ENCODE measurements at regions not wholly inside any gene's neighbourhood (a gene's known extent, or its start where the extent isn't known, plus 50 kb on each side); places are given as distances from the start of the nearest gene placed in this dataset.

DNA sequence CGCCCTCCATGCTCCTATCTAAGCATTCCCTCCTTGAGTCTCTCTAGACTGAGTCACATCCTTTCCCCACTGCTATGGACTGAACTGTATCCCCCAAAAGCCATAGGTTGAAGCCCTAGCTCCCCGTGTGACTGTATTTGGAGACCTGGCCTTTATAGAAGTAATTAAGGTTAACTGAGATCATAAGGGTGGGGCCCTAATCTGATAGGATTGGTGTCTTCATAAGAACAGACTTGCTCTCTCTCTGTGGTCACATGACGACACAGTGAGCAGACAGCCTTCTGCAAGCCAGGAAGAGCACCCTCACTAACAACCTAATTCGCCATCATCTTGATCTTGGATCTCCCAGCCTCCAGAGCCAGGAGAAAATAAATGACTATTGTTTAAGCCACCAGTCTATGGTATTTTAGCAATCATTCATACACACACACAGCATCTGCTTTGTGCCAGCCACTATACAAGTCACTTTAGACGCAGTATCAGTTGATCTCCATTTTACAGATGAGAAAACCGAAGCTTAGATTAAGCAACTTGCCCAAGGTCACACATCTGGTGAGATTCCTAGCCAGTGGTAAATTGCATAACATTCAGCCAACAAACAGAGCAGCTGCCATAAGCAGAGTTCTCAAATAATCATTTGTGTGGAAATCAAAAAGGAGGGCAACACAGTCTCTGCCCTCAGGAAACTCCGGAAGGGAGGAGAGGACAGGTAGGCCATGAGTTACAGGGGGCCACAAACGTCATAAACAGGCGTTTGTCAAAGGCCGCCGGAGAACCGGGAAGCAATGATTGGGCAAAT is 66.3 kb upstream of the HES1 start:
- DNase-seq (ENCODE audit: low read depth): no peak

DNA sequence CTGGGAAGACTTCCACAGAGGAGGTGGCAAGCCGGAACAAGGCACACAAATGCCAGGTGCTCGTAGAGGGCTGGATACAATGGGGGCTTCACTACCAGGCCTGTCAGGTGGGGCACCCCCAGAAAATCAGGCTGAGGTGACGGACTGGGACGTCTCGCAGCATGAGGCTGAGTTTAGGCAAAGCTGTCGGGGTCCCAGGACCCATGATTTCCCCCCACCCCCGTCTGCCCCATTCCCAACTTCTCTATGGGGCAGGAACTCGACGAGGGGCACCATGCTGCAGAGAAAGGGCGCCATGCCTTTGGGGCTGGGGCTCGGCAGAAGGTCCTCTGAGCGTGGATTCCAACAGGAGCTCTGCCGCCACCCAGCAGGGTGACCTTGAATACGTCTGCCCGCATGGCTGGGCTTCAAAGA is 65.7 kb upstream of the HES1 start:
- DNase-seq (ENCODE audit: low read depth): no peak

GRCh38 chr3:194070634-194071409 is 65.1 kb upstream of the HES1 start:
- DNase-seq (ENCODE audit: low read depth): peak; percentile 63

- DNase-seq (ENCODE audit: low read depth): no peak
These were observed 63.9 kb upstream of the HES1 start for GRCh38 chr3:194072097-194072428.

GRCh38 chr3:194072691-194073279 is 63.2 kb upstream of the HES1 start:
- DNase-seq (ENCODE audit: low read depth): no peak

GRCh38 chr3:194073926-194074325 is 62.0 kb upstream of the HES1 start:
- DNase-seq (ENCODE audit: low read depth): no peak

DNA sequence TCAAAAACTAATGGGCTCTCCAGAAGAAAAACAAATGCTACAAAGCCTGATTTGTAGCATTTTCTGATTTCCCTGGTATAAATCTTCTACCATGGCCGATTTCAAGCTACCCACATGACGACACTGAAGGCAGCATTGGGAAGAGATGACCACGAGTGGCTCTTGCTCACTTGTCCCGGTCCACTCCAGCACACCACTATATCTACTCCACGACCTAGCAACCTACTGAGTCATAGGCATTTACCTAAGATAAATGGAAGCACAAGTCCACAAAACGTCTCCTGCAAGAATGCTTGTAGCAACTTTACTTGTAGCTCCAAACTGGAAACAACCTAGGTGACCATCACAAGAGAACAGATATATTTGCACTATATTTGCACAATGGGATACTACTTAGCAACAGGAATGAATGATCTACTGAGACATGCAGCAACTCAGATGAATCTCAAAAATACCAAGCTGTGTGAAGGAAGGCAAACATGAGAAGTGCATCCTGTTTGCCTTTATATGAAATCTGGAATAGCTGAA is 60.8 kb upstream of the HES1 start:
- DNase-seq (ENCODE audit: low read depth): no peak

DNA sequence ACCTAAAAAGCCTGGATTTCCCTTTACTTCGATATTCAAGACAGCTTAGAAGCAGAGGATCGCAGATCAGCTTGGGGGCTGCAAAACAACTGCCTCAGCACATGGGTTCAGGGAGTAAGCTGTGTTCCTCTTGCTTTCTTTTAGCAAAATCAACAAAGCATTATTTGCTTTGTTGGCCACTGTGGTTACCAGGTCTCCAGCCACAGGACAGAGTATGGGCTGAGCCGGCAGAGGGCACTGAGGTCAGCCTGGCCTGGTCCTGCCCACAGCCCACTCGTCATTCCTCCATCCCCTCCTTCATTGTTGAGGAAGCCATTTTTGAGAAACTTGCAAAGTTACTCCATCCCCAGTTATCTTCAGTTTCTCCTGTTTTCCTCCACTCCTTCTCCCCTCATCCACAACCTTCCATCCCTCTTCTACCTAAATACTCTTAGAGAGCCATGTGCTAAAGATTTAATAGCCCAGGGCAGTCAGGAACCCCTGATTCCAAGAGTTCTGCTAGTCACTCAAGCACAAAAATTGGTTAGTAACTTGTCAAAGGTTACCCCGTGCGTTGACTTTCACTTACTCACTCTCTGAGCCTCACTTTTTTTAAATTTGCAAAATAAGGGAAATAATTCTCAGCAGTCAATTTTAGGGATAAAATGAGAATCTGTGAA is 60.0 kb upstream of the HES1 start:
- DNase-seq (ENCODE audit: low read depth): no peak

DNA sequence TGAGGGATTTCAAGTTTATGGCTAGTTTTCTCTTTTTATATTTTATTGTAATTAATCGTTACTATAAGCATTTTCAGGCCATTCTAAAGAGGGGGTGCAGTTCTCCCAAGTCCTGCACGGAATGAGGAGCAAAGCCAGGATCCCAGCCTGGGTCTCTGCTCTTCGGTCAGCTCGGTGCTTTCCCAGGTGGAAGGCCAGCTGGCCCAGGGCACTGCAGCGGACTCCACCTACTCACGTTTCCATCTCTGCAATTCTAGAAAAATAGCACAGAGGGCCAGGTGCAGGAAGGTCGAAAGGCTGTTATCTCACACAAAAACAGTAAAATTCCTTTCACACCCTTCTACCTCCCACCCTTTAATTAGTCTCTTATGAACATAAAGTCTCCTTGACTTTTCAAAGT is 59.5 kb upstream of the HES1 start:
- DNase-seq (ENCODE audit: low read depth): no peak

DNA sequence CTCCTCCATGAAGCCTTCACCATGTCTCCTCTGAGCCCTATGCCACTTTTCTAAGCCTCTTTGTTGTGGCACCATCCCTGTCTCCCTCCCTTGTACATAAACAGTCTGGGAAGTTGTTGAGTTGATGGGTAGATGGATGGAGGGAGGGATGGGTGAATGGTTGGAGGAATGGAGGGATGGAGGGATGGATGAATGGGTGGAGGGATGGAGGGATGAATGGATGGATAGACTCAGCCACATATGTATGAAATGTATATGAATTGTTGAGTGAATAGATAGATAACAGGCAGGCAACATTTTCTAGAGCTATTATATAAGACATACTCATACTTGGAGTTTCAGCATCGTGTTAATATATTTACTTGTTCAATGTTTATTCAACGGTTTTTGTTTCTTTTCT is 58.3 kb upstream of the HES1 start:
- no peak for DNase-seq (ENCODE audit: low read depth)

- no peak for DNase-seq (ENCODE audit: low read depth)
These were observed 57.7 kb upstream of the HES1 start for GRCh38 chr3:194078045-194078821.

GRCh38 chr3:194079702-194080172 is 56.2 kb upstream of the HES1 start:
- no peak for DNase-seq (ENCODE audit: low read depth)

DNA sequence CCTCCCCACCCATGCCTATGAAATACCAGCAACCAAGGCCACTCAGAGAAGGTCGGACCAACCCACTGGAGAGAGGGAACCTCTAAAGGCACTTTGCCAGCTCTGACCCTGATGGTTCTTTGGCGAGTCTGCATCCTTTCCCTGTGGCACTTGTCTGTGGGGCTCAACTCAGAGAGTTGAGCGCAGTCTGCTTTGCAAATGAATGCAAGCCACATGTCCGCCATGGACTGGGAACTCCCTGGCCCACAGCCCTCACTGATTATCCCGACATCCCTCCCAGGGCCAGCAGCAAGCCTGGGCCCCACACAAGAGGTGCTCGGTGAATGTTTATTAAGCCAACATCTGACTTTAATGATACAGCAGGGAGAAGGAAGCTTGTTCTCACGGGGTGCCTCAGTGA is 55.5 kb upstream of the HES1 start:
- DNase-seq (ENCODE audit: low read depth): no peak

DNA sequence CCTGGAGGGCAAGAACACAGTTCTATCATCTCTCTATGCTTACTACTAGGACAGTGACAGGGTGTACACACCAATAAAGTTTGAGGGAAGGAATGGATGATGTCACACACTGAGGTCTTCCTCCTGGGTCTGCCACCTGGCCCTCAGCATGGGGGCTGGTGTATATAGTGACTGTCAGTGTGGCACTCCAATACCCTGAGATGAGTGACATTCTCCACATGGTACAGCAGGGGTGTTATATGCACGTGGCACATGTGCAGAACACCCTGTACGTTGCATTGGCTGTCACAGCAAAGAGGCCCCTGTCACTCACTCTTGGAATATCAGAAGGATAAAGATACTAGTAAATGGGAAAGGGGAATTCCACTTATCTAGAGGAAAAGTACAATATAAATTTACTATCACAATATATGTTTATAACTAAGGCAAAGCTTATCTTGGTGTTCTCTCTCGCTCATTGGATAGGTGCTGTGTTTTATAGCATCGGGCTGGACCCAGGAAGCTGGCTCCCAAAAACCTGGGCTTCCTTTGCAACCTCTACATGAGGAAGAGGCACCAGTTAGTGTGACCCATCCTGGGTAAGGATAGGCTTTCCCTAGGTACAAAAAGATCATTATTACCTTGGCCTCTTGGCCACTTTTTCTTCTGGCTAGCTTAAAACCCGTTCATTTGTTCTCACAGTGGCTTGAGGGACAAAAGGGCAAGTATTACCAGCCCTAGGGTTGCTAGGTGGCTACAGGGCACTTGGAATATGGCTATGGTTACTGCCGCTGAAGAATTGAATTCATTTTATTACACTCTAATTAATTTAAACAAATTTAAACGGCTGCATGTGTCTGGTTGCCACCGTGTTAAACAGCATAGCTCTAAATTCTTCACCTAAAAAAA is 54.8 kb upstream of the HES1 start:
- DNase-seq (ENCODE audit: low read depth): no peak

DNA sequence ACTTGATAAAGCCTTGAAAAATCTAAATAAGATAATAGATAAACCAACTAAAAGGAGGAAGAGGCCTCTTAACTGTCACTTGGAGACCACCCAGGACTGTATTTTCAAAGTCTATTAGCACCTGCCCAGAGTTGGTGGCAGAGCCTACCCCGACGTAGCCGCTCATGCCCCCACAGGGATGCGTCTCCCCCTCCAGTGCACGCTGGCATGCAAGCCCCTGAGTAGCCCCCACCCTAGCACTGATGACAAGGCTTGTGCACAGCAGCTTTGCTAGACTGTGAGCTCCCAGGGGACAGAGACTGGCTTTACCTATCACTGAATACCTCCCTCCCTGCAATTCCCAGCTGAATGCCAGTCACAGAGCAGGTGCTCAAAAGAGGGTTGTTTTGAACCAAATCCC is 54.1 kb upstream of the HES1 start:
- DNase-seq (ENCODE audit: low read depth): no peak

DNA sequence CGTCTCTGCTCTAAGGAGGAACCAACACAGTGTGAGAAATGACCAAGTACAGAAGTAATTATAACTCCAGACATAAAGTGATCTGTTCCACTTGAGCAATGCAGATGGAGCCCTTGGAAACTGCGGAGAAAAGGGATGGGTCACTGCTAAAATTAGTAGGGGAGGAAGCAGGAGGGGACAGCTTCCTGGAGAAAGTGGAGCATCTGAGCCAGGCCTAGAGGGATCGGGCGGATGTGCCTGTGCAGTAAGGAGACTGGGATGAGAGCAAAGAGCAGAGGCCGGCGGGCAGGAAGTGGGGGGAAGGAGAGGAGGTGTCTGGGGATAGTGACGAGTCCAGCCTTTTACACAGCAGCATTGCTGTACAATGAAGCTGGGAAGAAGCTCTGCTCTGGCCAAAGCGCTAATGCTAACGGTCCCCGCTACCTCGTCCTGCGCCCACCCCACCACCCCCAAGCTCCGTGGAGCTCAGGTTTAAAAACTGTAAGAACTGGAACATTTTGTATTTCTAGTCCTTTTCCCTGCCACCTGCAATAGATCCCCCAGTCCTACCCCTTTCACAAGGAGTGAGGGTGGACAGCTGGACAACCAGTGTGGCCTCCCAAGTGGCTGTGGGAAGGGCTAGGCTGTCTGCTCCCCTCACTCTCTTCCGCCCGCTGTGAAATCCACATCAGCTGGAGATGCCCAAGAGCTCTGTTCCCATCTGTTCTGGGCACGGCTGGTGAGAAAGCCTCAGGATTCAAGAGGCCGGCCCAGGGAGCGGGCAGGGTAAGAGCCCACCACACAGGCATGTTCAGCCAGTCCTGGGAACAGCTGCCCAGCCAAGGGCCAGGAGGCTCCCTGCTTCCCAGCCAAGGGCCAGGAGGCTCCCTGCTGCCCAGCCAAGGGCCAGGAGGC is 53.0 kb upstream of the HES1 start:
- no peak for DNase-seq (ENCODE audit: low read depth)

DNA sequence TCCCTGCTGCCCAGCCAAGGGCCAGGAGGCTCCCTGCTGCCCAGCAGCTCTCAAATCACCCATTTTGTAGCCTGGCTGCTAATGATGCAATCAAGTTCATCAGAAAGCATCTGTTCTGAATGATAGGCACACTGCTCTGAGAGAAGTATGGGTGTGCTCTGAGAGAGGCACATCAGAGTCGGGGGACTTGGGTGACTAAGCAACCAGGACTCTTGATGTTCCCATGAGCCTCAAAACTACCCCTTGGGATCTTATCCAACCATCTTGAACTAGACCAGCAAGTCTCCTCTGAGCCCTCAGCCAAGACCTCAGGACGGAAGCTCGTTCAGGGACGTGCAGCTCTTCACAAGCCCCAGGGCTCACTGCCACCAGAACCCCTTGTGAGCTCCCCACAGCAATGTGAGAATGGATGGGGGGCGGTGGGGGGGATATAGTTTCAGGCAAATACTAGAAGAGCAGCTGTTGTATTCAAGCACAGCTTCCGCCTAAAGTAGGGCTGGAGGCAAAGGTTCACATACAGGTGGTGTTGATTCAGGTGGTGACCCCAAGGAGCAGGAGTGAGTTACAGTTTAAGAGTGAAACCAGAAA is 52.2 kb upstream of the HES1 start:
- DNase-seq (ENCODE audit: low read depth): no peak

DNA sequence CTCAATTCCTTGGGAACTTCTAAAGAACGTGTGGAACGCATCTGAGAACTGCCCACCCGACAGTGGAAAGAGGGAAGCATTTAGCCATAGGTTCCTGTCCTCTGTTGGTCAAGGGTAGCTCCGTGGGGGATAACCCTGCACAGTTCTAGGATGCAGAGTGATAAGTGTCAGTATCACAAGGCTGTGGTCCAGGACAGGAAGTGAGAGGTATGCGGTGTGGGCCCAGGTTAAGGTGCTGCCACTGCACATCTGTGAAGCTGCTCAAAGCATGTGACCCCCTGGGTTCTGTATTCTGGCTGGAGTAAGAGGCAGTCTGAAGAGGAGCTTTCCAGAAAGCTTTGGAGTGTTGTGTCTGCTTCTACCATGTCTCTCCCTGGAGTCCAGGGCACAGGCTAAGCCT is 51.7 kb upstream of the HES1 start:
- DNase-seq (ENCODE audit: low read depth): no peak
